Activated CD8-positive, alpha-beta T cell treated with anti-CD3 and anti-CD28 coated beads for 36 hours (primary cell): ENCODE measurements at regions not wholly inside any gene's neighbourhood (a gene's known extent, or its start where the extent isn't known, plus 50 kb on each side); places are given as distances from the start of the nearest gene placed in this dataset.

Experiments
- ATAC-seq: fragments of 200-7000 bp; cut with Tn5 transposase; one replicate; pipeline ENCODE4 v1.10.0; 2021; ENCODE audit warnings: mild to moderate bottlenecking, moderate library complexity
- CTCF ChIA-PET: fragments of 350-600 bp; sonication (Branson Sonifier 250); formaldehyde crosslinking; loops from one replicate; lab custom pipeline; 2021; ENCODE audit warnings: antibody characterized with exemption; lab: Charles Lee
- POLR2A ChIA-PET: fragments of 350-600 bp; sonication (Branson Sonifier 250); formaldehyde crosslinking; loops from one replicate; lab custom pipeline; 2021; ENCODE audit warnings: antibody characterized with exemption; lab: Charles Lee
- DNase-seq: peaks from one replicate; pipeline ENCODE4 v3.0.0-alpha.2; 2020
- H3K27ac Mint-ChIP-seq: one replicate; pipeline ENCODE4 v1.8.0; 2021; ENCODE audit warnings: mild to moderate bottlenecking, mixed read lengths
- H3K27me3 Mint-ChIP-seq: one replicate; pipeline ENCODE4 v1.8.0; 2021; ENCODE audit warnings: mixed read lengths
- H3K36me3 Mint-ChIP-seq: one replicate; pipeline ENCODE4 v1.8.0; 2021; ENCODE audit warnings: low read depth, mixed read lengths
- H3K4me1 Mint-ChIP-seq: one replicate; pipeline ENCODE4 v1.8.0; 2021; ENCODE audit warnings: low read depth, mixed read lengths
- H3K4me3 Mint-ChIP-seq: one replicate; pipeline ENCODE4 v1.8.0; 2021; ENCODE audit warnings: mild to moderate bottlenecking, moderate library complexity, mixed read lengths
- H3K9me3 Mint-ChIP-seq: one replicate; pipeline ENCODE4 v1.8.0; 2021; ENCODE audit warnings: mixed read lengths
- CTCF ChIP-seq: fragments of 200-600 bp; IDR thresholded peaks from one replicate; pipeline ENCODE4 v1.8.0; 2022; ENCODE audit warnings: antibody characterized with exemption, mild to moderate bottlenecking
- intact Hi-C: fragments of 100-400 bp; cut with micrococcal nuclease; formaldehyde crosslinking; loops from one replicate; pipeline ENCODE4 v1.10.0; 2022

GRCh38 chr4:117429061-117429460, 343.7 kb upstream of the TRAM1L1 start:
- H3K4me1 Mint-ChIP-seq: no peaks in the 10 kb centered on the region
- peak; percentile 6 for DNase-seq
- no peaks in the 10 kb centered on the region for H3K27me3 Mint-ChIP-seq
- H3K27ac Mint-ChIP-seq: no peak overlapping the region
- no peaks in the 10 kb centered on the region for H3K36me3 Mint-ChIP-seq
- CTCF ChIA-PET: no interaction called here
- POLR2A ChIA-PET: no interaction called here
- H3K9me3 Mint-ChIP-seq: no peaks in the 10 kb centered on the region
- intact Hi-C loops: no loop called here
- ATAC-seq: no peak
- no peak for TF ChIP-seq CTCF
- no peak overlapping the region for H3K4me3 Mint-ChIP-seq

- no peaks in the 10 kb centered on the region for H3K4me1 Mint-ChIP-seq
- no peak overlapping the region for H3K4me3 Mint-ChIP-seq
- no peak for DNase-seq
- ChIA-PET POLR2A (no interaction called here), CTCF (no interaction called here)
- intact Hi-C loops: no loop called here
- ATAC-seq: no peak
- no peak overlapping the region for H3K27ac Mint-ChIP-seq
- TF ChIP-seq CTCF: no peak
- no peaks in the 10 kb centered on the region for H3K27me3 Mint-ChIP-seq
- no peaks in the 10 kb centered on the region for H3K36me3 Mint-ChIP-seq
- H3K9me3 Mint-ChIP-seq: no peaks in the 10 kb centered on the region
Observed at GRCh38 chr4:117429506-117429905, 344.1 kb upstream of the TRAM1L1 start.

GRCh38 chr4:117434424-117434823, 349.0 kb upstream of the TRAM1L1 start:
- no peak for TF ChIP-seq CTCF
- intact Hi-C loops: no loop called here
- ATAC-seq: no peak
- Mint-ChIP-seq H3K4me3 (no peak overlapping the region), H3K27me3 (no peaks in the 10 kb centered on the region), H3K36me3 (no peaks in the 10 kb centered on the region), H3K27ac (no peak overlapping the region), H3K9me3 (no peaks in the 10 kb centered on the region), H3K4me1 (no peaks in the 10 kb centered on the region)
- POLR2A ChIA-PET: no interaction called here
- CTCF ChIA-PET: no interaction called here
- DNase-seq: no peak

- intact Hi-C loops: no loop called here
Observed at GRCh38 chr4:117447925-117448324, 362.5 kb upstream of the TRAM1L1 start.

GRCh38 chr4:117455088-117455487, 369.7 kb upstream of the TRAM1L1 start:
- no peak for TF ChIP-seq CTCF
- POLR2A ChIA-PET: no interaction called here
- CTCF ChIA-PET: no interaction called here
- no peaks in the 10 kb centered on the region for H3K36me3 Mint-ChIP-seq
- DNase-seq: no peak
- intact Hi-C loops: no loop called here
- H3K27me3 Mint-ChIP-seq: no peaks in the 10 kb centered on the region
- no peaks in the 10 kb centered on the region for H3K9me3 Mint-ChIP-seq
- H3K4me1 Mint-ChIP-seq: no peaks in the 10 kb centered on the region
- no peak for ATAC-seq
- no peak overlapping the region for H3K27ac Mint-ChIP-seq
- H3K4me3 Mint-ChIP-seq: no peak overlapping the region

More at GRCh38 chr4:117447925-117448324, 362.5 kb upstream of the TRAM1L1 start:
- H3K36me3 Mint-ChIP-seq: no peaks in the 10 kb centered on the region
- no peak overlapping the region for H3K4me3 Mint-ChIP-seq
- peak; percentile 59 for DNase-seq
- no peak for ATAC-seq
- no peak for TF ChIP-seq CTCF
- no peak overlapping the region for H3K27ac Mint-ChIP-seq
- no peaks in the 10 kb centered on the region for H3K27me3 Mint-ChIP-seq
- ChIA-PET POLR2A (no interaction called here), CTCF (interaction anchor here (0.7 to 2.6 kb wide), 4 partner anchors 10 to 823 kb away, joined by 3 to 8 read pairs (median 3); no protein-coding TSS in a partner anchor)
- no peaks in the 10 kb centered on the region for H3K9me3 Mint-ChIP-seq
- H3K4me1 Mint-ChIP-seq: no peaks in the 10 kb centered on the region
